SK-N-SH (cell line): ENCODE measurements at regions not wholly inside any gene's neighbourhood (a gene's known extent, or its start where the extent isn't known, plus 50 kb on each side); places are given as distances from the start of the nearest gene placed in this dataset.

Experiments
- CTCF ChIA-PET: fragments of 300-600, 350-600 bp; formaldehyde crosslinking; extraction: SDS; loops from one replicate; lab custom pipeline; 2021; lab: Yijun Ruan, JAX
- POLR2A ChIA-PET: fragments of 350-600 bp; sonication (Branson Sonifier 250); formaldehyde crosslinking; extraction: SDS; loops from one replicate; lab custom pipeline; 2020; ENCODE audit warnings: antibody characterized with exemption, inconsistent platforms; lab: Yijun Ruan, JAX
- DNase-seq: peaks from one replicate; pipeline ENCODE4 v3.0.0; 2012
- H2AFZ ChIP-seq: fragments of 200-600 bp; sonication (generic); 2 replicates; pipeline ENCODE4 v1.8.1; 2016; ENCODE audit warnings: antibody characterized with exemption, mild to moderate bottlenecking, low read depth
- H3F3A ChIP-seq: fragments of 200-600 bp; sonication (generic); replicated peaks from 2 replicates; pipeline ENCODE3; 2016; ENCODE audit warnings: antibody characterized with exemption, mild to moderate bottlenecking; ENCODE audit not compliant: insufficient read depth
- H3K27ac ChIP-seq, 2 experiments: fragments of 200-500 bp in 1 of 2; fragments of 200-600 bp in 1 of 2; sonication (Bioruptor generic) in 1 of 2; sonication (generic), shearing (Covaris generic) in 1 of 2; 2 replicates each; pipeline versions ENCODE4 v1.5.1 to v1.6.1; 2014 to 2016; ENCODE audit warnings: low read depth in 2 of 2, inconsistent platforms in 1 of 2, low read length in 1 of 2, mild to moderate bottlenecking in 1 of 2, mixed read lengths in 1 of 2
- H3K27me3 ChIP-seq: fragments of 200-600 bp; sonication (generic), shearing (Covaris generic); 2 replicates; pipeline ENCODE4 v1.6.1; 2016; ENCODE audit warnings: mixed run types; ENCODE audit not compliant: insufficient read depth
- H3K36me3 ChIP-seq, 2 experiments: fragments of 200-500 bp in 1 of 2; fragments of 200-600 bp in 1 of 2; sonication (Bioruptor generic) in 1 of 2; sonication (generic) in 1 of 2; replicated peaks in 1 of 2; 2 replicates each; pipeline versions ENCODE3 to v1.5.1; 2014 to 2016; ENCODE audit warnings: low read length in 1 of 2, mild to moderate bottlenecking in 1 of 2; ENCODE audit not compliant: insufficient read depth in 2 of 2, control insufficient read depth in 1 of 2
- H3K4me1 ChIP-seq, 2 experiments: fragments of 200-500 bp in 1 of 2; fragments of 200-600 bp in 1 of 2; sonication (Bioruptor generic) in 1 of 2; sonication (generic), shearing (Covaris generic) in 1 of 2; 2 replicates each; pipeline versions ENCODE4 v1.5.1 to v1.6.1; 2014 to 2016; ENCODE audit warnings: low read depth in 1 of 2, low read length in 1 of 2, mixed run types in 1 of 2; ENCODE audit not compliant: insufficient read depth in 2 of 2, control insufficient read depth in 1 of 2
- H3K4me2 ChIP-seq: fragments of 200-600 bp; sonication (generic), shearing (Covaris generic); 2 replicates; pipeline ENCODE4 v1.6.1; 2017; ENCODE audit warnings: mixed run types
- H3K4me3 ChIP-seq, 2 experiments: fragments of 200-500 bp in 1 of 2; fragments of 200-600 bp in 1 of 2; sonication (Bioruptor generic) in 1 of 2; sonication (generic), shearing (Covaris generic) in 1 of 2; 2 replicates each; pipeline versions ENCODE4 v1.5.1 to v1.8.1; 2014 to 2016; ENCODE audit warnings: low read depth in 2 of 2, inconsistent platforms in 1 of 2, low read length in 1 of 2, mild to moderate bottlenecking in 1 of 2, mixed read lengths in 1 of 2, moderate library complexity in 1 of 2
- H3K79me2 ChIP-seq: fragments of 200-600 bp; sonication (generic); 2 replicates; pipeline ENCODE4 v1.8.1; 2017; ENCODE audit warnings: mild to moderate bottlenecking; ENCODE audit not compliant: insufficient read depth
- H3K9ac ChIP-seq: fragments of 200-600 bp; sonication (generic); 2 replicates; pipeline ENCODE4 v1.6.1; 2017; ENCODE audit warnings: mixed run types
- H3K9me2 ChIP-seq: fragments of 200-600 bp; sonication (generic); 2 replicates; pipeline ENCODE4 v1.6.1; 2017; ENCODE audit warnings: mixed run types
- H3K9me3 ChIP-seq: fragments of 200-600 bp; sonication (generic); 2 replicates; pipeline ENCODE4 v1.6.1; 2017; ENCODE audit warnings: mixed run types, mild to moderate bottlenecking, moderate library complexity
- H4K20me1 ChIP-seq: fragments of 200-600 bp; sonication (generic); 2 replicates; pipeline ENCODE4 v1.6.1; 2017; ENCODE audit warnings: mild to moderate bottlenecking, mixed run types; ENCODE audit not compliant: insufficient read depth
- CTCF ChIP-seq: fragments of 200-600 bp; sonication (generic); IDR thresholded peaks from 2 replicates; pipeline ENCODE4 v1.6.1; 2017; ENCODE audit warnings: antibody characterized with exemption, mild to moderate bottlenecking, moderate library complexity
- FOXM1 ChIP-seq: IDR thresholded peaks from 2 replicates; pipeline ENCODE4 v1.4.0; 2012; ENCODE audit warnings: low read depth, mild to moderate bottlenecking
- IRF3 ChIP-seq: fragments of 150-350 bp; IDR thresholded peaks from 2 replicates; pipeline ENCODE4 v1.6.1; 2016; ENCODE audit warnings: mild to moderate bottlenecking, low read depth, low read length
- NRF1 ChIP-seq: IDR thresholded peaks from 2 replicates; pipeline ENCODE4 v1.6.1; 2012; ENCODE audit warnings: low read depth, mild to moderate bottlenecking, low read length
- PBX3 ChIP-seq: IDR thresholded peaks from 2 replicates; pipeline ENCODE4; 2012
- REST ChIP-seq: IDR thresholded peaks from 2 replicates; pipeline ENCODE4 v1.6.1; 2012; ENCODE audit warnings: mild to moderate bottlenecking, low read depth, low read length, moderate library complexity
- USF1 ChIP-seq: IDR thresholded peaks from 2 replicates; pipeline ENCODE4 v1.4.0; 2012; ENCODE audit warnings: low read depth, borderline replicate concordance
- WGBS: methylation state at CpG from one replicate; pipeline ENCODE4 v1.1.6; 2017; ENCODE audit warnings: low lambda C conversion rate; 5-methylcytosine and 5-hydroxymethylcytosine counted together

- Histone ChIP-seq H3K27me3 (no peaks in the 10 kb centered on the region), H3K4me1 (no peaks in the 10 kb centered on the region), H2AFZ (no peak overlapping the region), H3F3A (no peaks in the 10 kb centered on the region), H3K4me2 (no peak overlapping the region), H3K27ac (no peak overlapping the region), H3K9ac (no peak overlapping the region), H3K36me3 (no peaks in the 10 kb centered on the region), H3K4me3 (no peak overlapping the region), H4K20me1 (no peaks in the 10 kb centered on the region), H3K9me3 (no peaks in the 10 kb centered on the region), H3K79me2 (no peaks in the 10 kb centered on the region), H3K9me2 (no peaks in the 10 kb centered on the region)
- no peak for DNase-seq
- ChIA-PET POLR2A (no interaction called here), CTCF (no interaction called here)
- TF ChIP-seq FOXM1: no peak
- 95% methylated on average over 5 of the region's 5 CpGs for WGBS
These were observed 241.9 kb upstream of the NBEA start for GRCh38 chr13:34700155-34700554.

GRCh38 chr13:34701919-34702318, 240.2 kb upstream of the NBEA start:
- Histone ChIP-seq H3K4me3 (no peak overlapping the region), H3K9me3 (no peaks in the 10 kb centered on the region), H3F3A (no peaks in the 10 kb centered on the region), H3K4me1 (no peaks in the 10 kb centered on the region), H3K9me2 (no peaks in the 10 kb centered on the region), H3K4me2 (no peak overlapping the region), H3K79me2 (no peaks in the 10 kb centered on the region), H3K9ac (no peak overlapping the region), H4K20me1 (no peaks in the 10 kb centered on the region), H3K27ac (no peak overlapping the region), H3K36me3 (no peaks in the 10 kb centered on the region), H2AFZ (no peak overlapping the region), H3K27me3 (no peaks in the 10 kb centered on the region)
- DNase-seq: no peak
- POLR2A ChIA-PET: no interaction called here
- 92% methylated on average over 4 of the region's 4 CpGs for WGBS
- CTCF ChIA-PET: no interaction called here
- TF ChIP-seq FOXM1: no peak

- no peak overlapping the region for H2AFZ ChIP-seq
- no peak overlapping the region for H3K4me3 ChIP-seq
- TF ChIP-seq NRF1 (no peak), CTCF (no peak), REST (no peak), IRF3 (no peak), USF1 (no peak), PBX3 (no peak)
- no peak for DNase-seq
- H3K27me3 ChIP-seq: no peaks in the 10 kb centered on the region
- H3K9me3 ChIP-seq: no peaks in the 10 kb centered on the region
- no peaks in the 10 kb centered on the region for H3K9me2 ChIP-seq
- no peaks in the 10 kb centered on the region for H3F3A ChIP-seq
- no peaks in the 10 kb centered on the region for H3K4me1 ChIP-seq
- no peak overlapping the region for H3K4me2 ChIP-seq
- CTCF ChIA-PET: no interaction called here
- H3K79me2 ChIP-seq: no peaks in the 10 kb centered on the region
- H4K20me1 ChIP-seq: no peaks in the 10 kb centered on the region
- 15% methylated on average over 1 of the region's 1 CpG for WGBS
- POLR2A ChIA-PET: no interaction called here
- H3K27ac ChIP-seq: no peak overlapping the region
- H3K9ac ChIP-seq: no peak overlapping the region
- no peaks in the 10 kb centered on the region for H3K36me3 ChIP-seq
These were observed 233.3 kb upstream of the NBEA start for GRCh38 chr13:34708566-34709313.
